WTC11 (cell line): ENCODE measurements at regions not wholly inside any gene's neighbourhood (a gene's known extent, or its start where the extent isn't known, plus 50 kb on each side); places are given as distances from the start of the nearest gene placed in this dataset.

Experiments used
- ATAC-seq: fragments of 200-7000 bp; cut with Tn5 transposase; 2 replicates; pipeline ENCODE4 v1.10.0; 2021; ENCODE audit warnings: mild to moderate bottlenecking, moderate library complexity
- CTCF ChIA-PET: fragments of 300-600 bp; sonication (Branson Sonifier 250); formaldehyde crosslinking; loops from one replicate; lab custom pipeline; 2021; ENCODE audit warnings: antibody characterized with exemption; lab: Charles Lee
- POLR2A ChIA-PET: fragments of 350-600 bp; sonication (Branson Sonifier 250); formaldehyde crosslinking; loops from one replicate; lab custom pipeline; 2021; ENCODE audit warnings: antibody characterized with exemption; lab: Charles Lee
- DNase-seq: peaks from one replicate; pipeline ENCODE4 v3.0.0; 2021; ENCODE audit warnings: low spot score
- H3K27ac Mint-ChIP-seq: 2 replicates; pipeline ENCODE4 v1.8.0; 2021; ENCODE audit warnings: mixed read lengths
- H3K27me3 Mint-ChIP-seq: 2 replicates; pipeline ENCODE4 v1.8.0; 2021; ENCODE audit warnings: low read depth, mild to moderate bottlenecking, moderate library complexity, mixed read lengths
- H3K36me3 Mint-ChIP-seq: 2 replicates; pipeline ENCODE4 v1.8.0; 2021; ENCODE audit warnings: mixed read lengths
- H3K4me1 Mint-ChIP-seq: 2 replicates; pipeline ENCODE4 v1.8.0; 2022; ENCODE audit warnings: mixed read lengths
- H3K4me3 Mint-ChIP-seq: 2 replicates; pipeline ENCODE4 v1.8.0; 2021; ENCODE audit warnings: mild to moderate bottlenecking, moderate library complexity, mixed read lengths
- H3K9me3 Mint-ChIP-seq: 2 replicates; pipeline ENCODE4 v1.8.0; 2021; ENCODE audit warnings: mixed read lengths
- GABPB1 ChIP-seq: sonication (generic); formaldehyde crosslinking; IDR thresholded peaks from 2 replicates; pipeline ENCODE4 v1.8.1; 2023; ENCODE audit warnings: mild to moderate bottlenecking, missing genetic modification reagents
- GRHL2 ChIP-seq: fragments of 250-450 bp; sonication (Bioruptor Pico); IDR thresholded peaks from 2 replicates; pipeline ENCODE4 v1.8.0; 2022; ENCODE audit warnings: mild to moderate bottlenecking, moderate library complexity; ENCODE audit not compliant: insufficient replicate concordance, severe bottlenecking
- JAZF1 ChIP-seq: fragments of 250-450 bp; sonication (Bioruptor Pico); IDR thresholded peaks from 2 replicates; pipeline ENCODE4 v1.9.0; 2021; ENCODE audit warnings: moderate library complexity, mild to moderate bottlenecking, inconsistent platforms
- NFATC4 ChIP-seq: fragments of 250-450 bp; sonication (Bioruptor Pico); IDR thresholded peaks from 2 replicates; pipeline ENCODE4 v1.9.0; 2021; ENCODE audit warnings: mild to moderate bottlenecking
- NFE2L1 ChIP-seq: sonication (generic); formaldehyde crosslinking; IDR thresholded peaks from 2 replicates; pipeline ENCODE4 v1.8.1; 2023; ENCODE audit warnings: missing genetic modification reagents
- PRRX2 ChIP-seq: fragments of 250-450 bp; sonication (Bioruptor Pico); IDR thresholded peaks from 2 replicates; pipeline ENCODE4 v1.8.0; 2021; ENCODE audit warnings: mild to moderate bottlenecking
- RORB ChIP-seq: fragments of 250-450 bp; sonication (Bioruptor Pico); IDR thresholded peaks from 2 replicates; pipeline ENCODE4 v1.9.0; 2021; ENCODE audit warnings: mild to moderate bottlenecking
- SMAD4 ChIP-seq: sonication (generic); formaldehyde crosslinking; IDR thresholded peaks from 2 replicates; pipeline ENCODE4 v1.8.0; 2022; ENCODE audit warnings: mild to moderate bottlenecking, missing genetic modification reagents
- ZNF121 ChIP-seq: sonication (generic); formaldehyde crosslinking; IDR thresholded peaks from 2 replicates; pipeline ENCODE4 v1.8.0; 2023; ENCODE audit warnings: missing genetic modification reagents
- ZNF396 ChIP-seq: fragments of 250-450 bp; sonication (Bioruptor Pico); IDR thresholded peaks from 2 replicates; pipeline ENCODE4 v1.8.0; 2021; ENCODE audit warnings: mild to moderate bottlenecking, moderate library complexity, borderline replicate concordance
- ZNF423 ChIP-seq: fragments of 250-450 bp; sonication (Bioruptor Pico); IDR thresholded peaks from 2 replicates; pipeline ENCODE4 v2.1.2; 2022; ENCODE audit warnings: mild to moderate bottlenecking, moderate library complexity
- TF ChIP-seq, protein P1 (sequence below): sonication (generic); formaldehyde crosslinking; IDR thresholded peaks from 2 replicates; pipeline ENCODE4 v1.8.0; 2023; ENCODE audit warnings: missing genetic modification reagents
- TF ChIP-seq, protein P2 (sequence below): fragments of 250-450 bp; sonication (Bioruptor Pico); IDR thresholded peaks from 2 replicates; pipeline ENCODE4 v1.8.0; 2021; ENCODE audit warnings: mild to moderate bottlenecking
- TF ChIP-seq, protein P3 (sequence below): fragments of 250-450 bp; sonication (Bioruptor Pico); IDR thresholded peaks from 2 replicates; pipeline ENCODE4 v1.9.0; 2021; ENCODE audit warnings: mild to moderate bottlenecking
- TF ChIP-seq, protein P4 (sequence below): sonication (generic); formaldehyde crosslinking; IDR thresholded peaks from 2 replicates; pipeline ENCODE4 v1.8.1; 2023; ENCODE audit warnings: mild to moderate bottlenecking, missing genetic modification reagents, moderate library complexity
- TF ChIP-seq, protein P5 (sequence below): sonication (generic); formaldehyde crosslinking; IDR thresholded peaks from 2 replicates; pipeline ENCODE4 v1.8.0; 2022; ENCODE audit warnings: mild to moderate bottlenecking, missing genetic modification reagents
- TF ChIP-seq, protein P6 (sequence below): sonication (generic); formaldehyde crosslinking; IDR thresholded peaks from 2 replicates; pipeline ENCODE4 v1.8.0; 2023; ENCODE audit warnings: missing genetic modification reagents, mild to moderate bottlenecking, borderline replicate concordance

DNA sequence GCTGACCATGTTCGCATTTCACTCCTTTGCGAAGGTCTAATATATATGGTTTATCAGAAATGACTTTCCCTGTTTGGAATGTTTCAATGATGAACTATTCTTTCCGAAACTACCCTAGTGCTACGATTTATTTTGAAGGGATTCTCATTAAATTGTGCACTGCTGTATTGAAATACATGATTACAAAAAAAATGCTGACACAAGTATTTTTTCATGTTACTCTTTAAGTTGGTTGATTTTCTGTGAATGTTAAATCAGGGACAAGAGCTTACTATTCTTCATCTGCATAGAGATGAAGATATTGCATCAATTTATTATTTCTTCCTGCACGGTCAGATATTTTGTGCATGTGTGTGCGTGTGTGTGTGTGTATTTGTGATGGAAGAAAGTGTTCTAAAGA, 731.5 kb upstream of the AGA start:
- no peaks in the 10 kb centered on the region for H3K27me3 Mint-ChIP-seq
- no peak overlapping the region for H3K4me3 Mint-ChIP-seq
- no peak overlapping the region for H3K27ac Mint-ChIP-seq
- DNase-seq: no peak
- no peak for ATAC-seq
- CTCF ChIA-PET: no interaction called here
- POLR2A ChIA-PET: no interaction called here
- TF ChIP-seq, protein P1, sequence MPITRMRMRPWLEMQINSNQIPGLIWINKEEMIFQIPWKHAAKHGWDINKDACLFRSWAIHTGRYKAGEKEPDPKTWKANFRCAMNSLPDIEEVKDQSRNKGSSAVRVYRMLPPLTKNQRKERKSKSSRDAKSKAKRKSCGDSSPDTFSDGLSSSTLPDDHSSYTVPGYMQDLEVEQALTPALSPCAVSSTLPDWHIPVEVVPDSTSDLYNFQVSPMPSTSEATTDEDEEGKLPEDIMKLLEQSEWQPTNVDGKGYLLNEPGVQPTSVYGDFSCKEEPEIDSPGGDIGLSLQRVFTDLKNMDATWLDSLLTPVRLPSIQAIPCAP (CRISPR knock-in tag): no peak
- TF ChIP-seq RORB (CRISPR knock-in tag): no peak
- no peak for TF ChIP-seq SMAD4
- TF ChIP-seq NFE2L1 (CRISPR knock-in tag): no peak
- TF ChIP-seq, protein P2, sequence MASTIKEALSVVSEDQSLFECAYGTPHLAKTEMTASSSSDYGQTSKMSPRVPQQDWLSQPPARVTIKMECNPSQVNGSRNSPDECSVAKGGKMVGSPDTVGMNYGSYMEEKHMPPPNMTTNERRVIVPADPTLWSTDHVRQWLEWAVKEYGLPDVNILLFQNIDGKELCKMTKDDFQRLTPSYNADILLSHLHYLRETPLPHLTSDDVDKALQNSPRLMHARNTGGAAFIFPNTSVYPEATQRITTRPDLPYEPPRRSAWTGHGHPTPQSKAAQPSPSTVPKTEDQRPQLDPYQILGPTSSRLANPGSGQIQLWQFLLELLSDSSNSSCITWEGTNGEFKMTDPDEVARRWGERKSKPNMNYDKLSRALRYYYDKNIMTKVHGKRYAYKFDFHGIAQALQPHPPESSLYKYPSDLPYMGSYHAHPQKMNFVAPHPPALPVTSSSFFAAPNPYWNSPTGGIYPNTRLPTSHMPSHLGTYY (CRISPR knock-in tag): no peak
- TF ChIP-seq PRRX2: no peak
- no peak for TF ChIP-seq GABPB1 (CRISPR knock-in tag)
- no peak for TF ChIP-seq NFATC4 (CRISPR knock-in tag)
- TF ChIP-seq, protein P3, sequence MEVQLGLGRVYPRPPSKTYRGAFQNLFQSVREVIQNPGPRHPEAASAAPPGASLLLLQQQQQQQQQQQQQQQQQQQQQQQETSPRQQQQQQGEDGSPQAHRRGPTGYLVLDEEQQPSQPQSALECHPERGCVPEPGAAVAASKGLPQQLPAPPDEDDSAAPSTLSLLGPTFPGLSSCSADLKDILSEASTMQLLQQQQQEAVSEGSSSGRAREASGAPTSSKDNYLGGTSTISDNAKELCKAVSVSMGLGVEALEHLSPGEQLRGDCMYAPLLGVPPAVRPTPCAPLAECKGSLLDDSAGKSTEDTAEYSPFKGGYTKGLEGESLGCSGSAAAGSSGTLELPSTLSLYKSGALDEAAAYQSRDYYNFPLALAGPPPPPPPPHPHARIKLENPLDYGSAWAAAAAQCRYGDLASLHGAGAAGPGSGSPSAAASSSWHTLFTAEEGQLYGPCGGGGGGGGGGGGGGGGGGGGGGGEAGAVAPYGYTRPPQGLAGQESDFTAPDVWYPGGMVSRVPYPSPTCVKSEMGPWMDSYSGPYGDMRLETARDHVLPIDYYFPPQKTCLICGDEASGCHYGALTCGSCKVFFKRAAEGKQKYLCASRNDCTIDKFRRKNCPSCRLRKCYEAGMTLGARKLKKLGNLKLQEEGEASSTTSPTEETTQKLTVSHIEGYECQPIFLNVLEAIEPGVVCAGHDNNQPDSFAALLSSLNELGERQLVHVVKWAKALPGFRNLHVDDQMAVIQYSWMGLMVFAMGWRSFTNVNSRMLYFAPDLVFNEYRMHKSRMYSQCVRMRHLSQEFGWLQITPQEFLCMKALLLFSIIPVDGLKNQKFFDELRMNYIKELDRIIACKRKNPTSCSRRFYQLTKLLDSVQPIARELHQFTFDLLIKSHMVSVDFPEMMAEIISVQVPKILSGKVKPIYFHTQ (CRISPR knock-in tag): no peak
- no peak for TF ChIP-seq GRHL2 (CRISPR knock-in tag)
- TF ChIP-seq, protein P4, sequence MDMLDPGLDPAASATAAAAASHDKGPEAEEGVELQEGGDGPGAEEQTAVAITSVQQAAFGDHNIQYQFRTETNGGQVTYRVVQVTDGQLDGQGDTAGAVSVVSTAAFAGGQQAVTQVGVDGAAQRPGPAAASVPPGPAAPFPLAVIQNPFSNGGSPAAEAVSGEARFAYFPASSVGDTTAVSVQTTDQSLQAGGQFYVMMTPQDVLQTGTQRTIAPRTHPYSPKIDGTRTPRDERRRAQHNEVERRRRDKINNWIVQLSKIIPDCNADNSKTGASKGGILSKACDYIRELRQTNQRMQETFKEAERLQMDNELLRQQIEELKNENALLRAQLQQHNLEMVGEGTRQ (CRISPR knock-in tag): no peak
- TF ChIP-seq ZNF121: no peak
- TF ChIP-seq, protein P5, sequence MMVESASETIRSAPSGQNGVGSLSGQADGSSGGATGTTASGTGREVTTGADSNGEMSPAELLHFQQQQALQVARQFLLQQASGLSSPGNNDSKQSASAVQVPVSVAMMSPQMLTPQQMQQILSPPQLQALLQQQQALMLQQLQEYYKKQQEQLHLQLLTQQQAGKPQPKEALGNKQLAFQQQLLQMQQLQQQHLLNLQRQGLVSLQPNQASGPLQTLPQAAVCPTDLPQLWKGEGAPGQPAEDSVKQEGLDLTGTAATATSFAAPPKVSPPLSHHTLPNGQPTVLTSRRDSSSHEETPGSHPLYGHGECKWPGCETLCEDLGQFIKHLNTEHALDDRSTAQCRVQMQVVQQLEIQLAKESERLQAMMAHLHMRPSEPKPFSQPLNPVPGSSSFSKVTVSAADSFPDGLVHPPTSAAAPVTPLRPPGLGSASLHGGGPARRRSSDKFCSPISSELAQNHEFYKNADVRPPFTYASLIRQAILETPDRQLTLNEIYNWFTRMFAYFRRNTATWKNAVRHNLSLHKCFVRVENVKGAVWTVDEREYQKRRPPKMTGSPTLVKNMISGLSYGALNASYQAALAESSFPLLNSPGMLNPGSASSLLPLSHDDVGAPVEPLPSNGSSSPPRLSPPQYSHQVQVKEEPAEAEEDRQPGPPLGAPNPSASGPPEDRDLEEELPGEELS (CRISPR knock-in tag): no peak
- TF ChIP-seq JAZF1 (CRISPR knock-in tag): no peak
- TF ChIP-seq ZNF423 (CRISPR knock-in tag): no peak
- TF ChIP-seq, protein P6, sequence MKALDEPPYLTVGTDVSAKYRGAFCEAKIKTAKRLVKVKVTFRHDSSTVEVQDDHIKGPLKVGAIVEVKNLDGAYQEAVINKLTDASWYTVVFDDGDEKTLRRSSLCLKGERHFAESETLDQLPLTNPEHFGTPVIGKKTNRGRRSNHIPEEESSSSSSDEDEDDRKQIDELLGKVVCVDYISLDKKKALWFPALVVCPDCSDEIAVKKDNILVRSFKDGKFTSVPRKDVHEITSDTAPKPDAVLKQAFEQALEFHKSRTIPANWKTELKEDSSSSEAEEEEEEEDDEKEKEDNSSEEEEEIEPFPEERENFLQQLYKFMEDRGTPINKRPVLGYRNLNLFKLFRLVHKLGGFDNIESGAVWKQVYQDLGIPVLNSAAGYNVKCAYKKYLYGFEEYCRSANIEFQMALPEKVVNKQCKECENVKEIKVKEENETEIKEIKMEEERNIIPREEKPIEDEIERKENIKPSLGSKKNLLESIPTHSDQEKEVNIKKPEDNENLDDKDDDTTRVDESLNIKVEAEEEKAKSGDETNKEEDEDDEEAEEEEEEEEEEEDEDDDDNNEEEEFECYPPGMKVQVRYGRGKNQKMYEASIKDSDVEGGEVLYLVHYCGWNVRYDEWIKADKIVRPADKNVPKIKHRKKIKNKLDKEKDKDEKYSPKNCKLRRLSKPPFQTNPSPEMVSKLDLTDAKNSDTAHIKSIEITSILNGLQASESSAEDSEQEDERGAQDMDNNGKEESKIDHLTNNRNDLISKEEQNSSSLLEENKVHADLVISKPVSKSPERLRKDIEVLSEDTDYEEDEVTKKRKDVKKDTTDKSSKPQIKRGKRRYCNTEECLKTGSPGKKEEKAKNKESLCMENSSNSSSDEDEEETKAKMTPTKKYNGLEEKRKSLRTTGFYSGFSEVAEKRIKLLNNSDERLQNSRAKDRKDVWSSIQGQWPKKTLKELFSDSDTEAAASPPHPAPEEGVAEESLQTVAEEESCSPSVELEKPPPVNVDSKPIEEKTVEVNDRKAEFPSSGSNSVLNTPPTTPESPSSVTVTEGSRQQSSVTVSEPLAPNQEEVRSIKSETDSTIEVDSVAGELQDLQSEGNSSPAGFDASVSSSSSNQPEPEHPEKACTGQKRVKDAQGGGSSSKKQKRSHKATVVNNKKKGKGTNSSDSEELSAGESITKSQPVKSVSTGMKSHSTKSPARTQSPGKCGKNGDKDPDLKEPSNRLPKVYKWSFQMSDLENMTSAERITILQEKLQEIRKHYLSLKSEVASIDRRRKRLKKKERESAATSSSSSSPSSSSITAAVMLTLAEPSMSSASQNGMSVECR (CRISPR knock-in tag): no peak
- TF ChIP-seq ZNF396 (CRISPR knock-in tag): no peak
- H3K9me3 Mint-ChIP-seq: no peaks in the 10 kb centered on the region; the same call in 1 of the 2 replicates
- H3K4me1 Mint-ChIP-seq: no peaks in the 10 kb centered on the region
- 0 out of 2 replicates have a peak, but pooled peaks cover 4% of the 10 kb centered on the region for H3K36me3 Mint-ChIP-seq
